ENCODE measurements at regions not wholly inside any gene's neighbourhood (a gene's known extent, or its start where the extent isn't known, plus 50 kb on each side); places are given as distances from the start of the nearest gene placed in this dataset.

GRCh38 chr3:40771112-40771511, 246.4 kb downstream of the ZNF621 start:
- TF ChIP-seq CTCF (conservative IDR thresholded peaks at IDR 0.05 in 1 of 2, IDR thresholded peaks at IDR 0.05 in 1 of 2; ENCODE audit: extremely low read depth in 1 of 2, insufficient read depth in 1 of 2, low read depth in 1 of 2, low read length in 2 of 2) = no peak
- TF ChIP-seq EZH2 (IDR thresholded peaks at IDR 0.05; ENCODE audit: borderline replicate concordance, low read length) = no peak
